Upper lobe of left lung (tissue), 6 donors: ENCODE measurements at regions not wholly inside any gene's neighbourhood (a gene's known extent, or its start where the extent isn't known, plus 50 kb on each side); places are given as distances from the start of the nearest gene placed in this dataset.

Experiments used
- ATAC-seq, 2 donors: fragments of 200-7000 bp; cut with Tn5 transposase; one replicate each; pipeline ENCODE4 v1.9.1; 2022; ENCODE audit warnings: mild to moderate bottlenecking in 2 of 2, moderate library complexity in 2 of 2; ENCODE audit not compliant: low FRiP score in 2 of 2
- DNase-seq, 2 donors: peaks; one replicate each; pipeline ENCODE4 v3.0.0-alpha.2; 2019 to 2020
- H3K27ac ChIP-seq, 4 donors: fragments of 200-600 bp; sonication (generic); one replicate each; pipeline ENCODE4 v1.5.1; 2016 to 2019
- H3K27me3 ChIP-seq, 4 donors: fragments of 200-600 bp; sonication (generic); one replicate each; pipeline ENCODE4 v1.5.1; 2017 to 2019
- H3K36me3 ChIP-seq, 4 donors: fragments of 200-600 bp; sonication (generic); one replicate each; pipeline ENCODE4 v1.5.1; 2016 to 2019
- H3K4me1 ChIP-seq, 4 donors: fragments of 200-600 bp; sonication (generic); one replicate each; pipeline ENCODE4 v1.5.1; 2018 to 2019
- H3K4me3 ChIP-seq, 4 donors: fragments of 200-600 bp; sonication (generic); one replicate each; pipeline ENCODE4 v1.5.1; 2017 to 2019; ENCODE audit warnings: mild to moderate bottlenecking in 2 of 4, moderate library complexity in 1 of 4
- H3K9me3 ChIP-seq, 4 donors: fragments of 200-600 bp; sonication (generic); one replicate each; pipeline ENCODE4 v1.5.1; 2018 to 2019
- CTCF ChIP-seq, 6 experiments: fragments of 450-650 bp in 4 of 6; fragments of 200-600 bp in 2 of 6; sonication (generic) in 2 of 6; IDR thresholded peaks; one replicate each; pipeline ENCODE4 v1.5.1; 2016 to 2019; ENCODE audit warnings: antibody characterized with exemption in 6 of 6
- EP300 ChIP-seq, 4 donors: sonication (generic); formaldehyde crosslinking; IDR thresholded peaks; one replicate each; pipeline ENCODE4 v1.5.1; 2017; ENCODE audit warnings: antibody characterized with exemption in 4 of 4, control low read depth in 2 of 4
- POLR2A ChIP-seq, 4 donors: fragments of 450-650 bp; IDR thresholded peaks; one replicate each; pipeline ENCODE4 v1.5.1; 2016 to 2017; ENCODE audit warnings: antibody characterized with exemption in 4 of 4, mild to moderate bottlenecking in 2 of 4
- POLR2AphosphoS5 ChIP-seq, 2 donors: sonication (generic); formaldehyde crosslinking; IDR thresholded peaks; one replicate each; pipeline ENCODE4 v1.5.1; 2017; ENCODE audit warnings: antibody characterized with exemption in 2 of 2
- WGBS, 2 donors: methylation state at CpG; one replicate each; pipeline ENCODE4 v1.1.5; 2017 to 2018; 5-methylcytosine and 5-hydroxymethylcytosine counted together
- donor health status: DM: no; HTN: no; CAD: no; lungs with moderate emphysema.
- donor health status: DM: no; HTN: yes; CAD: no; lungs with severe emphysema.

- DNase-seq = no peak
- ATAC-seq = no peak
- Histone ChIP-seq H3K36me3 (no peaks in the 10 kb centered on the region), H3K27me3 (no peaks in the 10 kb centered on the region), H3K27ac (no peak overlapping the region), H3K9me3 (peaks cover 0 to 4% (median 0%) of the 10 kb centered on the region in 4 donors), H3K4me1 (no peaks in the 10 kb centered on the region), H3K4me3 (no peak overlapping the region)
- WGBS, 2 donors = 84 to 87% methylated on average over 4 of the region's 4 CpGs
- TF ChIP-seq EP300 (IDR thresholded peaks at IDR 0.05) (no peak), POLR2A (IDR thresholded peaks at IDR 0.05) (no peak), POLR2AphosphoS5 (IDR thresholded peaks at IDR 0.05) (no peak), CTCF (IDR thresholded peaks at IDR 0.05) (no peak)
Measured at GRCh38 chr10:121409466-121410104, 188.7 kb downstream of the FGFR2 start.

GRCh38 chr10:121411004-121411403 is 187.2 kb downstream of the FGFR2 start:
- Histone ChIP-seq H3K36me3 (no peaks in the 10 kb centered on the region), H3K27me3 (no peaks in the 10 kb centered on the region), H3K27ac (no peak overlapping the region), H3K4me1 (no peaks in the 10 kb centered on the region), H3K9me3 (peaks cover 0 to 4% (median 0%) of the 10 kb centered on the region in 4 donors), H3K4me3 (no peak overlapping the region)
- TF ChIP-seq POLR2AphosphoS5 (IDR thresholded peaks at IDR 0.05) (no peak), EP300 (IDR thresholded peaks at IDR 0.05) (no peak)
- WGBS, 2 donors = 44 to 73% methylated on average over 2 of the region's 2 CpGs
- no peak for ATAC-seq
- no peak for DNase-seq

- Histone ChIP-seq H3K36me3 (no peaks in the 10 kb centered on the region), H3K4me3 (no peak overlapping the region), H3K9me3 (peaks cover 0 to 4% (median 0%) of the 10 kb centered on the region in 4 donors), H3K4me1 (no peaks in the 10 kb centered on the region), H3K27me3 (no peaks in the 10 kb centered on the region), H3K27ac (no peak overlapping the region)
- ATAC-seq (no peak), DNase-seq (no peak)
- WGBS, 2 donors = 71 to 72% methylated on average over 5 of the region's 5 CpGs
- TF ChIP-seq POLR2AphosphoS5 (IDR thresholded peaks at IDR 0.05) (no peak), POLR2A (IDR thresholded peaks at IDR 0.05) (no peak), EP300 (IDR thresholded peaks at IDR 0.05) (no peak), CTCF (IDR thresholded peaks at IDR 0.05) (no peak)
Measured at GRCh38 chr10:121413951-121414350, 184.3 kb downstream of the FGFR2 start.

- TF ChIP-seq EP300 (IDR thresholded peaks at IDR 0.05) = no peak
- no peak for TF ChIP-seq POLR2AphosphoS5 (IDR thresholded peaks at IDR 0.05)
- TF ChIP-seq POLR2A (IDR thresholded peaks at IDR 0.05) = no peak
- TF ChIP-seq CTCF (IDR thresholded peaks at IDR 0.05) = no peak
- Histone ChIP-seq H3K4me3 (no peak overlapping the region), H3K36me3 (no peaks in the 10 kb centered on the region), H3K27ac (no peak overlapping the region), H3K27me3 (no peaks in the 10 kb centered on the region), H3K4me1 (no peaks in the 10 kb centered on the region), H3K9me3 (peaks cover 0 to 4% (median 0%) of the 10 kb centered on the region in 4 donors)
- no peak for DNase-seq
- no peak for ATAC-seq
- WGBS, 2 donors = 80 to 93% methylated on average over 1 of the region's 1 CpG
Measured at GRCh38 chr10:121414366-121415062, 183.7 kb downstream of the FGFR2 start.

GRCh38 chr10:121415063-121415399 is 183.2 kb downstream of the FGFR2 start:
- Histone ChIP-seq H3K4me1 (no peaks in the 10 kb centered on the region), H3K9me3 (peaks cover 0 to 4% (median 0%) of the 10 kb centered on the region in 4 donors), H3K27me3 (no peaks in the 10 kb centered on the region), H3K4me3 (no peak overlapping the region), H3K27ac (no peak overlapping the region), H3K36me3 (no peaks in the 10 kb centered on the region)
- no peak for ATAC-seq
- TF ChIP-seq POLR2A (IDR thresholded peaks at IDR 0.05) (no peak), EP300 (IDR thresholded peaks at IDR 0.05) (no peak), POLR2AphosphoS5 (IDR thresholded peaks at IDR 0.05) (no peak), CTCF (IDR thresholded peaks at IDR 0.05) (no peak)
- no peak for DNase-seq
- 69% methylated on average over 1 of the region's 1 CpG; no CpG with 5 or more reads in 1 of the 2 donors for WGBS, 2 donors
